Lower leg skin (tissue), 4 donors: ENCODE measurements at regions not wholly inside any gene's neighbourhood (a gene's known extent, or its start where the extent isn't known, plus 50 kb on each side); places are given as distances from the start of the nearest gene placed in this dataset.

Source experiments
- DNase-seq, 2 donors: peaks; one replicate each; pipeline ENCODE4 v3.0.0-alpha.2; 2019; ENCODE audit warnings: low spot score in 2 of 2
- H3K4me3 ChIP-seq: fragments of 200-600 bp; sonication (generic); 2 replicates; pipeline ENCODE4 v1.5.1; 2017; ENCODE audit warnings: mild to moderate bottlenecking, low read depth; ENCODE audit not compliant: poor library complexity, severe bottlenecking
- CTCF ChIP-seq, 3 donors: fragments of 450-650 bp; IDR thresholded peaks; one replicate each; pipeline ENCODE4 v1.5.1; 2016; ENCODE audit warnings: antibody characterized with exemption in 3 of 3, mild to moderate bottlenecking in 3 of 3, moderate library complexity in 2 of 3
- POLR2A ChIP-seq, 2 donors: fragments of 450-650 bp; IDR thresholded peaks; one replicate each; pipeline ENCODE4 v1.6.1; 2016 to 2017; ENCODE audit warnings: antibody characterized with exemption in 2 of 2, mild to moderate bottlenecking in 1 of 2, moderate library complexity in 1 of 2
- WGBS, 2 donors: methylation state at CpG; one replicate each; pipeline ENCODE4 v1.1.5; 2018; 5-methylcytosine and 5-hydroxymethylcytosine counted together
- intact Hi-C: fragments of 100-400 bp; cut with DNase I; formaldehyde crosslinking; loops from one replicate; pipeline ENCODE4 v1.15.0; 2023; ENCODE audit warnings: low total_unique reads

DNA sequence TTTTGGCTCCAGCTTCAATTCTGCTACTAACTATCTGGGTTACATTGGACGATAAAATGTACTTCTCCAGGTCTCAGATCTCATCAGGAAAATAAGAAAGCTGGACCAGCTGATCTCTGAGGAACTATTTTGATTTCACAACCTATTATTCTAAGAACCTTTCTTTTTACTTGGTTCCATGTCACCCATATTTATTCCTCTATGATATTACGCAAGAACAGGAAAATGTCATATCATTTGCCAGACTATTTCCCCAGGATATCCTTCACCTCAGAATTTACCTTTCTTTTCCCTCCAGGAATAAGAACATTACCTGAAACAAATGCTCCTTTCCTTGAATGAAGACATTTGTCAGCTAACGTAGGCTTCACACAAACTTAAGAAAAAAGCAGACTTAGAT is 387.5 kb upstream of the RAG2 start:
- DNase-seq: no peak
- 78 to 81% methylated on average over 3 of the region's 3 CpGs for WGBS, 2 donors
- H3K4me3 ChIP-seq: no peak overlapping the region
- intact Hi-C loops: no loop called here
- TF ChIP-seq POLR2A (IDR thresholded peaks at IDR 0.05) (no peak), CTCF (IDR thresholded peaks at IDR 0.05) (no peak)

DNA sequence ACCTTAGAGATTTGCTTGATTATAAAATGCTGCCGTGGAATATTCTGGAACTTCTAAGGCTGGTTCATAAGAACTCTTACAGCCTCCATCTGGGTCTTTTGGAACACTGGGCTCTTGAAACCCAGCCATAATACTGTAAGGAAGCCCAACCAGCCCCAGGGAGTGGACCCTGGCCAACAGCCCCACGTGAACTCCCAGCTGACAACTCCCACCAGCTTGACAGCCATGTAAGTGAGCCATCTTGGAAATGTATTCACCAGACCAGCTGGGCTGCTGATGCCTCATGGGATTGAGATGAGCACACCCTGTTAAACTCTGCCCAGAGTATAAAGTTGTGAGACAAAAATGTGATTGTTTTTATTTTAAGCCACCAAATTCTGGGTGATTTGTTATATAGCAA is 378.7 kb upstream of the RAG2 start:
- TF ChIP-seq POLR2A (IDR thresholded peaks at IDR 0.05) (no peak), CTCF (IDR thresholded peaks at IDR 0.05) (no peak)
- H3K4me3 ChIP-seq: no peak overlapping the region
- intact Hi-C loops: no loop called here
- 34 to 53% methylated on average over 2 of the region's 2 CpGs for WGBS, 2 donors
- DNase-seq: no peak

GRCh38 chr11:36974771-36975170 is 376.7 kb upstream of the RAG2 start:
- H3K4me3 ChIP-seq: no peak overlapping the region
- no peak for DNase-seq
- intact Hi-C loops: no loop called here
- TF ChIP-seq POLR2A (IDR thresholded peaks at IDR 0.05) (no peak), CTCF (IDR thresholded peaks at IDR 0.05) (no peak)
- 94 to 96% methylated on average over 1 of the region's 1 CpG for WGBS, 2 donors

GRCh38 chr11:36953976-36954375 is 355.9 kb upstream of the RAG2 start:
- no peak for DNase-seq
- TF ChIP-seq CTCF (IDR thresholded peaks at IDR 0.05): no peak
- intact Hi-C loops: no loop called here
- no peak overlapping the region for H3K4me3 ChIP-seq

DNA sequence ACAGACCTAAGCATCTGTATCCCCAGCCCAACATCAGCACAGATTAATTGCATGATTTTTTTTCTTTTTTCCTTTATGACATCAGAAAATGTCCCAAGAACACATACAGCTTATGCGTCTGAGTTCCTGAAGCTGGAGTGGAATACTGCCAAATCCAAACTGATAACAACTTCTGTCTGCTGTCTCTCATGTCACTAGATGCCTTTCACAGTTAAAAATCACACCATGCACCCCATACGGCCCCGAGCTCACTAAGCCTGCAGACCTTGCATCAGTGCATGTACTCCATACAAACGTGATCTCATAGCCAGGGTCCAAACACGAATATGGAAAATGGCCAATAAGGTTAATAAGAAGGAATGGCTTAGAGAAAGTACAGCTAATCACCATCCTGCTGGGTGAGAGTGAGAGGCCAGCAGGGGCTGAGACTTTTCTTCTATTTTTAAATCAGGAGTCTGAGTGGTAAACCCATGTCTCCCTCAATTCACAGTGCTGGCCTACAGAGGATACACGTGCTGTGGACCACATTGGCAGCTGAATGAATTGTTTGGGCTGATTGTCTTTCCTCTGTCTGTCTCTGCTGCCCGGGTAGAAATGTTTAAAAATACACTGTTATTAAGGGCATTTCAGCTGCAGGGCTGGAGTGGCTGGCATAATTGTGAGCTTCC is 350.6 kb upstream of the RAG2 start:
- intact Hi-C loops: no loop called here
- no peak for TF ChIP-seq CTCF (IDR thresholded peaks at IDR 0.05)
- no peak for TF ChIP-seq POLR2A (IDR thresholded peaks at IDR 0.05)
- DNase-seq: no peak
- H3K4me3 ChIP-seq: no peak overlapping the region
- 32% methylated on average over 7 of the region's 7 CpGs for WGBS, 2 donors

DNA sequence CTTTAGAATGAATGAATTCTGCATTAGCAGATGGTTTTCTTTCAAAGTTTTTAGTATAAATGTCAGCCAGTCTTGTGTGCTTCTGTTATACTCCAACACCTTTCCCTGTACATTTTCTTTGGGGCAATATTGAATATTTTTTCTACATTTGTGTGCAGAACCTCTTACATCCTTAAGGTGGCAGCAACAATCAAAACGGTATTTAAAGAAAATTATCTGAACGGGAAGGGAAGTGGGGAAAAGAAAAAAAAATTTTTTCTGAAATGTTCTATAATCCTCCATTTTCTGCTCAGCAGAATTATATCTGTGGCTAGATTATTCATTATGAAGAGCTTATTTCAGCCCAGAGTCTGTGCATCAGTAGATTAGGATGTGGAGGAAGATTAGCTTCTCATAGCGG is 347.3 kb upstream of the RAG2 start:
- no peak for DNase-seq
- 38 to 39% methylated on average over 3 of the region's 3 CpGs for WGBS, 2 donors
- intact Hi-C loops: no loop called here
- TF ChIP-seq POLR2A (IDR thresholded peaks at IDR 0.05): no peak
- TF ChIP-seq CTCF (IDR thresholded peaks at IDR 0.05): no peak
- H3K4me3 ChIP-seq: no peak overlapping the region
